NCI-H1048 (cell line): ENCODE measurements at regions not wholly inside any gene's neighbourhood (a gene's known extent, or its start where the extent isn't known, plus 50 kb on each side); places are given as distances from the start of the nearest gene placed in this dataset.

Experiments
- DNase-seq: peaks from one replicate; lab custom pipeline; 2025; lab: John Stamatoyannopoulos, UW

- no peak for DNase-seq
Observed at GRCh38 chr21:16363100-16363499, 633.3 kb downstream of the USP25 start.

GRCh38 chr21:16363518-16363917 is 633.7 kb downstream of the USP25 start:
- no peak for DNase-seq

- DNase-seq, result no peak
Observed at GRCh38 chr21:16366207-16366606, 636.4 kb downstream of the USP25 start.

GRCh38 chr21:16367079-16367478 is 637.3 kb downstream of the USP25 start:
- DNase-seq, result no peak

GRCh38 chr21:16370186-16370585 is 640.4 kb downstream of the USP25 start:
- DNase-seq, result no peak

- no peak for DNase-seq
Observed at GRCh38 chr21:16372586-16372985, 642.8 kb downstream of the USP25 start.

- DNase-seq, result no peak
Observed at GRCh38 chr21:16376673-16377072, 646.9 kb downstream of the USP25 start.

GRCh38 chr21:16377120-16377658 is 647.4 kb downstream of the USP25 start:
- DNase-seq, result no peak

GRCh38 chr21:16377857-16378256 is 648.1 kb downstream of the USP25 start:
- DNase-seq, result no peak

- DNase-seq, result no peak
Observed at GRCh38 chr21:16378525-16378924, 648.7 kb downstream of the USP25 start.

GRCh38 chr21:16388291-16388690 is 658.5 kb downstream of the USP25 start:
- no peak for DNase-seq

GRCh38 chr21:16388911-16389560 is 659.3 kb downstream of the USP25 start:
- no peak for DNase-seq

GRCh38 chr21:16389643-16390042 is 659.9 kb downstream of the USP25 start:
- no peak for DNase-seq

- DNase-seq, result no peak
Observed at GRCh38 chr21:16395285-16395684, 665.5 kb downstream of the USP25 start.

- no peak for DNase-seq
Observed at GRCh38 chr21:16402752-16403151, 673.0 kb downstream of the USP25 start.

- no peak for DNase-seq
Observed at GRCh38 chr21:16404776-16405175, 675.0 kb downstream of the USP25 start.

- no peak for DNase-seq
Observed at GRCh38 chr21:16406355-16406754, 676.6 kb downstream of the USP25 start.

- no peak for DNase-seq
Observed at GRCh38 chr21:16407403-16408240, 677.8 kb downstream of the USP25 start.

GRCh38 chr21:16408280-16408679 is 678.5 kb downstream of the USP25 start:
- DNase-seq, result no peak

- no peak for DNase-seq
Observed at GRCh38 chr21:16409352-16409751, 679.6 kb downstream of the USP25 start.

GRCh38 chr21:16418226-16418625 is 688.4 kb downstream of the USP25 start:
- DNase-seq, result no peak

- no peak for DNase-seq
Observed at GRCh38 chr21:16418642-16419041, 688.9 kb downstream of the USP25 start.

GRCh38 chr21:16419188-16419921 is 689.6 kb downstream of the USP25 start:
- no peak for DNase-seq
